Effector memory CD8-positive, alpha-beta T cell (primary cell): ENCODE measurements at regions not wholly inside any gene's neighbourhood (a gene's known extent, or its start where the extent isn't known, plus 50 kb on each side); places are given as distances from the start of the nearest gene placed in this dataset.
"Not testable (repeated sequence)": the region's sequence is repeated elsewhere in the genome, so short reads cannot be mapped to it uniquely, and the experiment has no call there.

Source experiments
- ATAC-seq: fragments of 150-1000 bp; cut with Tn5 transposase; replicated peaks from 2 replicates; pipeline ENCODE4 v1.10.0; 2021; ENCODE audit warnings: mild to moderate bottlenecking, moderate library complexity
- DNase-seq, 3 experiments: peaks; one replicate each; pipeline ENCODE4 v3.0.0; 2021
- H3K27ac Mint-ChIP-seq, 2 donors: one replicate each; pipeline ENCODE4 v1.8.0; 2022; ENCODE audit warnings: mild to moderate bottlenecking in 2 of 2, mixed read lengths in 2 of 2, moderate library complexity in 2 of 2
- H3K27me3 Mint-ChIP-seq, 2 donors: one replicate each; pipeline ENCODE4 v1.8.0; 2022; ENCODE audit warnings: mixed read lengths in 2 of 2
- H3K36me3 Mint-ChIP-seq: one replicate; pipeline ENCODE4 v1.8.0; 2022; ENCODE audit warnings: mild to moderate bottlenecking, moderate library complexity, mixed read lengths; ENCODE audit not compliant: insufficient read depth
- H3K4me1 Mint-ChIP-seq, 2 donors: one replicate each; pipeline ENCODE4 v1.8.0; 2022; ENCODE audit warnings: low read depth in 2 of 2, mixed read lengths in 2 of 2
- H3K4me3 Mint-ChIP-seq, 2 donors: one replicate each; pipeline ENCODE4 v1.8.0; 2022; ENCODE audit warnings: mild to moderate bottlenecking in 2 of 2, mixed read lengths in 2 of 2, moderate library complexity in 2 of 2
- H3K9me3 Mint-ChIP-seq, 2 donors: one replicate each; pipeline ENCODE4 v1.8.0; 2022; ENCODE audit warnings: mixed read lengths in 2 of 2

DNA sequence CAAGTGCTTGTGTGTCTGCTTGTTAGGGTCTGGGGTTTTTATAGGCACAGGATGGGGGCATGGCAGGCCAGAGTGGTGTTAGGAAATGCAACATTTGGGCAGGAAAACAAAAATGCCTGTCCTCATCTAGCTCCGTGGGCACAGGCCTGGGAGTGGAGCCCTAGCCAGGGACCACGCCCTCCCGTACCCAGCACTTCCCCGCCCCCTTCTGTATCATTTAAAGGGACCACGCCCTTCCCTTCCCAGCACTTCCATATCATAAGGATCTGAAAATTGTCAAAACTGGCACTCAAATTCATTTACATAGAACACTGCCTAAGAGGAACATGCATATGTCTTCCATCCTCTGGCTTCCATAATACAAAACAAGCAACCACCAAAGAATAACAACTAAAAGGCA, 185.8 kb downstream of the B3GLCT start:
- no peak for DNase-seq
- H3K4me3 Mint-ChIP-seq: no peak overlapping the region
- ATAC-seq: no peak
- H3K9me3 Mint-ChIP-seq: peaks cover 0 to 7% of the 10 kb centered on the region in 2 donors
- H3K27me3 Mint-ChIP-seq: peaks cover 11 to 28% of the 10 kb centered on the region in 2 donors
- H3K36me3 Mint-ChIP-seq: no peaks in the 10 kb centered on the region
- H3K27ac Mint-ChIP-seq: no peak overlapping the region
- peaks cover 0 to 2% of the 10 kb centered on the region in 2 donors for H3K4me1 Mint-ChIP-seq

DNA sequence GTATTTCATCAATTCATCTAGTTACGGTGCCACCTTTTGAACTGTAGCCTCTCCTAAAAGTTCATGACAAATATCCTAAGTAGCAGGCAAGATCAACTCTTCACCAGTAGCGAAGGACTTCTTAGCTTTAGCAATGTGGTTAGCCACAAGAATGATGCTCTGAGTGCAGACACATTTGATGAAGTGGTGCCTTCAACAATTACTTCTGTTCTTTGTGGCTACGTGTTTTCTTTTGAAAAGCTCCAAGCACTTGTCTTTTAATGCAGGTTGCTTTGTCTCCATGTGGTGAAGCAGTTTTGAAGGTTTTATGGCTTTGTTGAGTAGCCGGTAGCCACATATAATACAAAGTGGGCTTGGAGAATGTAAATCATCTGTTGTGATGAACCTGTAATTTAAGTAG, 194.7 kb downstream of the B3GLCT start:
- Mint-ChIP-seq H3K4me1 (no peaks in the 10 kb centered on the region), H3K36me3 (no peaks in the 10 kb centered on the region), H3K9me3 (peaks cover 0 to 8% of the 10 kb centered on the region in 2 donors), H3K27me3 (no peaks in the 10 kb centered on the region), H3K4me3 (no peak overlapping the region), H3K27ac (no peak overlapping the region)
- no peak for ATAC-seq
- DNase-seq: no peak

DNA sequence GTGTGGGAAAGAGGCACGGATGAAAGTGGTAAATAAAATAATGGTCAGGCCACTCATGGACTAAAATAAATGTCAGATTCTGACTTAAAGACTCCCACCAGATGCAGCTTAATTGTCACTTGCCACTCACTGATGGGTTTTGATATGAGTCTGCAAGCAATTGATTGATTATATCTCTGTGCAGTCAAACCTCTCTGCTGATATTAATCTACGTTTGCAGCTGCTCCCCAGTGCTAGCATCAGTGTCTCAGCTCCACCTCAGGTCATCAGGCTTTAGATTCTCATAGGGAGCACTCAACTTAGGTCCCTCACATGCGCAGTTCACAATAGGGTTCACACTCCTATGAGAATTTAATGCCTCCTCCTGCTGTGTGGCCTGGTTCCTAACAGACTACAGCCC, 195.3 kb downstream of the B3GLCT start:
- peaks cover 2 to 13% of the 10 kb centered on the region in 2 donors for H3K9me3 Mint-ChIP-seq
- H3K36me3 Mint-ChIP-seq: no peaks in the 10 kb centered on the region
- ATAC-seq (no peak), DNase-seq (no peak)
- no peak overlapping the region for H3K4me3 Mint-ChIP-seq
- no peaks in the 10 kb centered on the region for H3K4me1 Mint-ChIP-seq
- no peak overlapping the region for H3K27ac Mint-ChIP-seq
- no peaks in the 10 kb centered on the region for H3K27me3 Mint-ChIP-seq

DNA sequence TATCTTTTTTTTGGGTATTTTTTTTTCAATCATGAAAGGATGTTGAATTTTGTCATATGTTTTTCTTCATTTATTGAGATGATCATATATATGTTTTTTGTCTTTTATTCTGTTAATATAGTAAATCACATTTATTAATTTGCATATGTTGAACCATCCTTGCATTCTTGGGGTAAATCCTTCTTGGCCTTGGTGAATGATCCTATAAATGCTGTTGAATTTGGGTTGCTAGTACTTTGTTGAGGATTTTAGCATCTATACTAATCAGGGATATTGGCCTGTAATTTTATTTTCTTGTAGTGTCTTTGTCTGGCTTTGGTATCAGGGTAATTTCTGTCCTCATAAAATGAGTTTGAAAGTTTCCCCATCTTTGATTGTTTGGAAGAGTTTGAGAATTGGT, 199.9 kb downstream of the B3GLCT start:
- Mint-ChIP-seq H3K9me3 (peaks cover 2 to 26% of the 10 kb centered on the region in 2 donors), H3K4me1 (no peaks in the 10 kb centered on the region), H3K4me3 (no peak overlapping the region), H3K36me3 (no peaks in the 10 kb centered on the region), H3K27ac (no peak overlapping the region), H3K27me3 (peaks cover 0 to 7% of the 10 kb centered on the region in 2 donors)
- no peak for ATAC-seq
- no peak for DNase-seq

DNA sequence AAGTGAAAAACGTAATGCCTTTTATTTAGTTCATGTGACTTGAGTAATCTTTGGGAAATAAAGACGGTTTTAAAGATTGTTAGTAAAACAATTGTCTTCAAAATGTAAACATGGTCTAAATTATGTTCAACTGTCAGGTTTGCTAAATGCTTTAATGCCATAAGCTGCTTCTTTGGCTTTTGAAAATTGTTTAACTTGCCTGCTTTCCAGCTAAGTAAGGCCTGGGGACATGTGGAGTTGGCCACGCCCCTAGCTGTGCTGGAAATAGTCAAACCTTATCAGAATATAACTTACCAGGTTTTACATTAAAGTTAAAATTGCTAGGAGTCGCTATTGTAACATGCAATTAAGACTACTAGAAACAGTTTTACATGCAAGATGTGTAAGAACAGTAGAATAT, 203.9 kb downstream of the B3GLCT start:
- H3K27ac Mint-ChIP-seq, DNase-seq, H3K4me1 Mint-ChIP-seq, ATAC-seq, H3K36me3 Mint-ChIP-seq, H3K4me3 Mint-ChIP-seq: not testable (repeated sequence)
- peaks cover 0 to 17% of the 10 kb centered on the region in 2 donors for H3K27me3 Mint-ChIP-seq
- peaks cover 2 to 19% of the 10 kb centered on the region in 2 donors for H3K9me3 Mint-ChIP-seq

DNA sequence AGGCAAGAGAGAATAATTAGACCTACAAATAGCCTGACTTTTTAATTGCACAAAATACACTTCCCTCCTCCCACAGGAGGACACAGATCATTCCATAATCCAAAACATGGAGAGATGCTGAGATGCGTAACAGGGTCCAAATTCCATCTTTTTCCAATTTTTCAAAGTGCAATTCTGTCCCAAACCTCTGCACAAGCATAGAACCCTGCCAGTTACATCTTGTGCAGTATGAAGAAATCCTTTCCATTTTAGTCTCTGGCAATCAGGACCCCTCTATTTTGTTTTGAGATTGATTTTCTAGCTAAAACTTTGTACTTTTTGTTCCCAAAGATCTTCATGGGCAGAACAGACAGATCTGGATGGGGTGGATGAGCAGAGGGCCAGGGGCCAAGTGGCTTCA, 209.2 kb downstream of the B3GLCT start:
- Mint-ChIP-seq H3K4me1 (no peaks in the 10 kb centered on the region), H3K27ac (no peak overlapping the region), H3K4me3 (no peak overlapping the region), H3K27me3 (peaks cover 3 to 16% of the 10 kb centered on the region in 2 donors), H3K9me3 (no peaks in the 10 kb centered on the region), H3K36me3 (no peaks in the 10 kb centered on the region)
- no peak for DNase-seq
- ATAC-seq: no peak

DNA sequence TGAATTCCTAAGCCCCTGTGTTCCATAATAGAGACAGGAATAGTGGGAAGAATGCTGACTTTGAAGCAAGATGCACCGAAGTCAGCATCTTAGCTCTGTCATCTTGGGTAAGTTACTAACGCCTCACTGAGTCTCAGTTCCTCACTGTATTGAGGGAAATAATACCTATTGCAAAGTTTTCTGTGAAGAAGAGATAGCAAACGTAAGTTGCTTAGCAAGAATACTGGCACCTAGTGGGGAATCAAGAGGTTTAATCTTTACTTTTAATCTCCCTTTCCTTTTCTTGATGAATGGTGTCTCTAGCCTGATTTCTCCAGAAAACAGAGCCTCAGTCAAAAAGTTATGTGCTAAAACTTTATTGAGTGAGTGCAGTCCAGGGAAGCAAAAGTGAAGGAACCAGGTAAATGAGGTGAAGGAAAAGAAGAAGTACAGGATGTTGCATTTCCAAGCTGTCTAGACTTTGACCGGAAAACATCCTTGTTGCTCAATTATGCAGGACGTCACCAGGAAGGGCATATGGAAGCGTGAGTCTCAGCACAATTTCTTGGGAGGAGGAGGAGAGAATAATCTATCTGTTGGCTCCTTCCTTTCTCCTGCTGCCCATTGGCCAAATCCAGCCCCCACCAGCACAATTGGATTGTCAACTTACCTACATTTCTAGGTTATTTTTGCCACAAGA, 210.0 kb downstream of the B3GLCT start:
- H3K9me3 Mint-ChIP-seq: no peaks in the 10 kb centered on the region
- peaks cover 5 to 21% of the 10 kb centered on the region in 2 donors for H3K27me3 Mint-ChIP-seq
- no peak overlapping the region for H3K27ac Mint-ChIP-seq
- no peaks in the 10 kb centered on the region for H3K4me1 Mint-ChIP-seq
- H3K36me3 Mint-ChIP-seq: no peaks in the 10 kb centered on the region
- ATAC-seq (no peak), DNase-seq (no peak)
- H3K4me3 Mint-ChIP-seq: no peak overlapping the region

DNA sequence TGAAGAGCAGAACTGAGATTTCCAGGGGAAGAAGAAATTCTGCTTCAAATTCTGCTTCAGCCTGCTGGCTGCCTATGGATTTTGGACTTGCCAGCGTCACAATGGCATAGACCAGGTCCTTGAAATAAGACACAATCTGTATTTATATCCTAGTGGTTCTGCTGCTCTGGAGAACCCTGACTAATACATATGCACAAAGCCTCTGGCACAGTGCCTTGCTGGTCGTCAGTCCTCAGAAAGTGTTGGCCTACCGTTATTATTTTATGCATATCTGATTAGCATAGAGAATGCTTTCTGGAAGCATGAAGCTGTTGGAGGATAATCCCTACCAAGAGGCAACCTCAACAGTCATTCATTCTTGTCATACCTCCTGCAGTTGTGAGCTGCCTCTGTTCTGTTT, 213.7 kb downstream of the B3GLCT start:
- Mint-ChIP-seq H3K9me3 (no peaks in the 10 kb centered on the region), H3K4me1 (no peaks in the 10 kb centered on the region), H3K27ac (no peak overlapping the region), H3K4me3 (no peak overlapping the region), H3K27me3 (peaks cover 5 to 25% of the 10 kb centered on the region in 2 donors), H3K36me3 (peaks cover 2% of the 10 kb centered on the region)
- DNase-seq (no peak), ATAC-seq (no peak)

DNA sequence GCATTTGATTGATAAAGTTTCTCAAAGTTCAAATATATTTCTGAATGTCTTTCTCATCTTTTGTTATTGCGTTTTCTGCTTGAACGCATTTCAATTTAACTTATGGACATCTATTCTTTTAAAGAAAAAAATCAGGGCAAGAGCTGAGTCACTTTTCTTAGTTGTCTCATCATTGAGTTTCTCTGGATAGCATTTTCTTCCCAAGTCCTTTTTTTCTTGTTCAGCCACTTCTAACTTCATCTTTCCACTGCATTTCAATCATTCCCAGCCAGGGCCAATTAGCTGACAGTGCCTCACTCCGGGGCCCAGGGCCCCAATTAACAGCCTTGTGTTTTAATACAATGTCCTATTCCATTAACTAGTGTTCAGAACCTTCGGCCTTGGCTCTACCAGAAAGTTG, 216.3 kb downstream of the B3GLCT start:
- Mint-ChIP-seq H3K27ac (no peak overlapping the region), H3K36me3 (peaks cover 2% of the 10 kb centered on the region), H3K27me3 (peaks cover 13 to 45% of the 10 kb centered on the region in 2 donors), H3K4me3 (no peak overlapping the region), H3K9me3 (no peaks in the 10 kb centered on the region), H3K4me1 (no peaks in the 10 kb centered on the region)
- DNase-seq (no peak), ATAC-seq (no peak)

DNA sequence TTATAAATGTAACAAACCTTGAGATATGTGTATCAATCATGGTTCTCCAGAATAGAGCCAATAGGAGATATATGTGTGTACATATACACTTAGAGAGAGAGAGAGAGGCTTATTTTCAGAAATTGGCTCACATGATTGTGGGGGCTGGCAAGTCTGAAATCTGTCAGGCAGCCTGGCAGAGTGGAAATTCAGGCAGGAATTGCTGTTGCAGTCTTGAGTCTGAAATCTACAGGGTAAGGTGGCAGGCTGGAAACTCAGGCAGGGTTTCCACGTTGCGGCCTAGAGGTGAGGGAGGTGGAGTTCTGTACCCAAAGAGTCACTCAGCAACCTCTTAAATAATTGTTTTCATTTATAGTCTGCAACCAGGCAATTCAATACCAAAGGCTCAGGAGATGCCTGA, 218.4 kb downstream of the B3GLCT start:
- DNase-seq: no peak
- Mint-ChIP-seq H3K9me3 (no peaks in the 10 kb centered on the region), H3K27ac (no peak overlapping the region), H3K4me3 (no peak overlapping the region), H3K4me1 (no peaks in the 10 kb centered on the region), H3K27me3 (peaks cover 13 to 46% of the 10 kb centered on the region in 2 donors), H3K36me3 (peaks cover 2% of the 10 kb centered on the region)
- ATAC-seq: no peak

DNA sequence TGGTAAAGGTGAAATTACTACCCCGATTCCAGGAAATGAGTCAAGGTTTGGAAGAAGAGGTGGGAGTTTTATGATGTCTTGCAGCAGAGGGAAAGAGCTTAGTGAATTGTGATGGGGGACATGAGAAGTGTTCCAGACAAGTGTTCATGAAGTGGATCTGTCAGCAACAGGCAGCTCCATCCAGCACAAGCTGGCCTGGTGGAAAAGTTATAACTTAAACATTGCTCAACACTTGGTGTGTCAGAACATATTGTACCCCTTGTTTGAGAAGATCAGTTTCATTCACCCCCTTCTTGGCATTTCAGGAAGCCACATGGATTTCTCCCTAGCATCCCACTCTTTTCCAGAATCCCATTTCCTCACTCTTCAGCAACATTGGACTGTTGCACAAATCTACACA, 222.0 kb downstream of the B3GLCT start:
- Mint-ChIP-seq H3K4me1 (peaks cover 0 to 3% of the 10 kb centered on the region in 2 donors), H3K9me3 (no peaks in the 10 kb centered on the region), H3K27ac (no peak overlapping the region), H3K27me3 (peaks cover 8 to 28% of the 10 kb centered on the region in 2 donors), H3K36me3 (no peaks in the 10 kb centered on the region), H3K4me3 (no peak overlapping the region)
- DNase-seq (no peak), ATAC-seq (no peak)

DNA sequence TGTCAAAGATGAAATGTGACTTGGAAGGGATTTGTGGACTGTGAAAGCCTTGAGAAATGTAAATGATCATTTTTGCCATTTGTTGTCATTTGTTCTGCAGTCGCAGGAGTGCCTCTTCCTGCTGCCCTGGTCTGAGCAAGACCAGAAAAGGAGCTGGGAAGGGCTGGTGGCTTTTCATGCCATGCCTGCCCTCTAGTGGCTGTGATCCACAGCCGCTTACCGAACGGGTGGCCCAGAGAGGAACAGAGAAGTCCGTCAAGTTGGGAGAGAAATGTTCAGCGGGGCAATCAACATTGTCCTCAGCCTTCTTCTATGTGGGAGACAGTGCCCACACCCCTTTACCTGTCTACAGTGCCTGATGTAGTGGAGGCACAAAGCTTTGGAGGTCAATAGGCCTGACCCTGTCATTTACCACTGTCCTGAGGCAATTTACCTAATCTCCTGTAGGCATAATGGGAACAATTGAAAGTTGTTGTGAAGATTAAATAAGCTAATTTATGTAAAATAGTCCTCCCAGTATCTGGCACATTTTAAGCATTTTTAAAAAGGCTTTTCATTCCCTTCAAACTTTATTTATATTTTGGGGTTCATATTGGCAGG, 224.5 kb downstream of the B3GLCT start:
- DNase-seq: peak; percentile 16 to 34 (median 24)
- no peaks in the 10 kb centered on the region for H3K36me3 Mint-ChIP-seq
- H3K4me1 Mint-ChIP-seq: peaks cover 0 to 3% of the 10 kb centered on the region in 2 donors
- H3K27ac Mint-ChIP-seq: no peak overlapping the region
- H3K9me3 Mint-ChIP-seq: no peaks in the 10 kb centered on the region
- ATAC-seq: peak; percentile 79
- H3K4me3 Mint-ChIP-seq: no peak overlapping the region
- H3K27me3 Mint-ChIP-seq: peaks cover 2 to 13% of the 10 kb centered on the region in 2 donors

DNA sequence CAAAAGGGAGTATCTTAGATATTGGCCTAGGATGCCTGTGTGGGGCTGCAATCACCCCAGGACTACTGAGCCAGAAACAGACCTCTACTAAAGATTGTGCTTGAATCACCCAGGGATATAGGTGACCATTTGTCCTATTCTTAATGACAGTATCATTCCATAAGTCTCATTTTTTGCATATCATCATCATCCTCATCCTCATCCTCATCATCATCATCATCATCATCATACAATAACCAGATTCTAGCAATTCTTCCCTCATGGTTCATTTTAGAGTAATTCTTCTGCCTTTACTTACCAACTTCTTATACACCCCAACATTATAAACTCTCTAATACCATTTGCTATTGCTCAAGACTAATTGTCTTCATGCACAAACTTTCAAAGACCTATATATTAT, 226.6 kb downstream of the B3GLCT start:
- H3K9me3 Mint-ChIP-seq: no peaks in the 10 kb centered on the region
- no peak overlapping the region for H3K27ac Mint-ChIP-seq
- H3K27me3 Mint-ChIP-seq: peaks cover 0 to 9% of the 10 kb centered on the region in 2 donors
- H3K4me3 Mint-ChIP-seq: no peak overlapping the region
- H3K36me3 Mint-ChIP-seq: no peaks in the 10 kb centered on the region
- peaks cover 0 to 3% of the 10 kb centered on the region in 2 donors for H3K4me1 Mint-ChIP-seq
- ATAC-seq (no peak), DNase-seq (no peak)
